NCI-H2107 treated with DMSO at 0.1 percent for 48 hours (cell line): ENCODE measurements at regions not wholly inside any gene's neighbourhood (a gene's known extent, or its start where the extent isn't known, plus 50 kb on each side); places are given as distances from the start of the nearest gene placed in this dataset.

Experiments
- DNase-seq: peaks from one replicate; lab custom pipeline; 2025; ENCODE audit not compliant: unreplicated experiment; lab: John Stamatoyannopoulos, UW

DNA sequence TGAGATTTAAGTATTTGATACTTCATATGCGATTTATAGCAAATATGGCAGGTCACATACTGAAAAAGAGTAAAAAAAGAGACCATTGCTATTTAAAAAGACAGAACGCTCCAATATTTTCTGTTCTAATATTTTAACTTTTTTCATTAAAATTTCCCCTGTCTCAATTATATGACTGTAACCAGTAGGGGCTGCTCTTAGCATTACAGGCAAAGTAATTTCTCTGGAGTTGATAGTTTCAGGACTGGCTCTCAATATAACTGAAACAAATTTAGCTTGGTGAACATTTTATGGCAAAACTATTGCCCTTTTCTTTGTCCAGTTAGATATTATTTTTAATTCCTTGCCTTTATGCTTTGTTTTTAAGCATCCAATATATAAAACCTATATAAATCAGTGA is 286.3 kb upstream of the ROBO2 start:
- DNase-seq = no peak

DNA sequence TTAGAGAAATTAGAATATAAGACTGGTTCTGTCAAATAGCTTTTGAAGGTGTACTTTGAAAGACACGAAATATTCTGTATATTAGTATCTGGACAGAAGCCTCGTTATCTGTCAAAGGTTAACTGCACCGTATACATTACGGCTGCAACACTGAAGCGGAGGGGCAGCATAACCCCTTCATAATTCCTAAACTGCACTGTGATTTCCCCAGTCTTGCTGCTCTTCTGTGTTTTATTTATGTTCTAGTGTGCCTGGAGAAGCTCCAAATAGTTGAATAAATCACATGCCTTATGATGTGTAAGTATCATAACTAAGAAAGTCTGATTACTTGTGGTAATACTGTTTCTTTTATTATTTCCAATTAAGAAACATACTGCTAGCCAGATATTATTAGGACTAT is 285.7 kb upstream of the ROBO2 start:
- no peak for DNase-seq

DNA sequence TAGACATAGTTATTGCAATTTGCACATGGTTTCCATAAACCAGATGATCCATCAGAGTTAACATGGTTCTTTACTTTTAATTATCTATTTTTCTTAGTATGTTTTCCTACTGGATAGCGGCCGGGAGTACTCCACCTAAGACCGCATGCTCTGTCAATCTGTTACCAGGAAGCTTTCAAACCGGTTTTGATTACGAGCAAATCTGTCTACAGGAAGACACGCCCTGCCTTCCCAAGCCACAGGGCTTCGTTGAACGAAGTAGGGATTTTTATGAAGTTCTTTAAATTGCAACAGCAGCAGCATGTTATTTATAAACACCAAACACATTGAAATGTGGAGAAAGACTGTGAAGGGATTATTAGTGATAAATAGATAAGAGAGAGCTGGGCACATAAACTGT is 283.3 kb upstream of the ROBO2 start:
- no peak for DNase-seq

- DNase-seq = no peak
Observed at GRCh38 chr3:76760336-76760735, 279.6 kb upstream of the ROBO2 start.

DNA sequence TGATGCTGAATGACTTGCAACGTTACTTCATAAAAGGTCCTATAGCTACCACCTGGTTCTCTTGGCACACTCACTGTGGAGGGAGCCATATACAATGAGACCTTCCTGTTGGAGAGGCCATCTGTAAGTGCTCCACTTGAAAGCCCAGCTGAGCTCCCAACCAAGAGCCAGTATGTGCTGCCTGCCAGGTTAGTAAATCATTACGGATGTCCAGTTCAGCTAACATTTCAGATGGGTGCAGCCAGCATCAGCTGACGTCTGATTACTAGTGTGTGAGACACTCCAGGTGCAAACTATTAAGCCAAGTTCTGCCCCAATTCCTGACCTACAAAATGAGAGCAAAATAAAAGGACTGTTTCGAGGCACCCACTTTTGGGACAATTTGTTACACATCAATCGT is 274.4 kb upstream of the ROBO2 start:
- no peak for DNase-seq

DNA sequence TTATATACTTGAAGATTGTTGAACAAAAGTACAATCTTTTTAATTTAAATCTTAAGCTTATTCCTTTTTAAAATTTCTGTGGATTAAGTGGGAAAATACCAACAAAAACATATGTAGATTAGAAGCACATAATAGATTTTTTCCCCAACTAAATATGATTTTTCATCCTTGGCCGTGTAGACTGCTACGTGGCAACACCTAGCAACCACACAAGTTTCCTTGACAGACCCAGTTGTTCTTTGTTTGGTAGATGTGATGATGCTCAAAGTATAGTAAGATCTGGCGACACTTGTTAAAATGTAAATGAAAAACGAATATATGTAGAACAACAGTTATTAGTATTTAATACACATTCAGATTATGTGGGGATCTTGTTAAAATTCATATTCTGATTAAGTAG is 271.0 kb upstream of the ROBO2 start:
- DNase-seq = no peak

DNA sequence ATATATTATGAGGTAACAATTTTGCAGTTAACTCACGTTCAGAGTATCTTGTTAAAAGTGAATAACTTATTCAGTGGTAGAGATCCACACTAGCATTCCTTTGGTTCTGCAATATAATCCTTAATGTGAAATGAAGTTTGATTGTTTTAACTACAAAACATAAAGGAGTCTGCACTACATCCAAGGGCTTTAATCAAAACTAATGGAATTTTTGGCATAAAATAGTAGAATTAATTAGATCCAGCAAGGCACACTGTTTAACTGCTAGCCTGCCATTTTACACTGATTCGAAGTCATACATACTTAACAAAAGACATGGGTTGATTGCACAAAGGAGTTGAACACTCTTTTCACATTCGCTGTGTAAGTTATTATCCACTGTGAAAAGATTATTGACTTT is 263.0 kb upstream of the ROBO2 start:
- no peak for DNase-seq

GRCh38 chr3:76788206-76788605 is 251.7 kb upstream of the ROBO2 start:
- no peak for DNase-seq

DNA sequence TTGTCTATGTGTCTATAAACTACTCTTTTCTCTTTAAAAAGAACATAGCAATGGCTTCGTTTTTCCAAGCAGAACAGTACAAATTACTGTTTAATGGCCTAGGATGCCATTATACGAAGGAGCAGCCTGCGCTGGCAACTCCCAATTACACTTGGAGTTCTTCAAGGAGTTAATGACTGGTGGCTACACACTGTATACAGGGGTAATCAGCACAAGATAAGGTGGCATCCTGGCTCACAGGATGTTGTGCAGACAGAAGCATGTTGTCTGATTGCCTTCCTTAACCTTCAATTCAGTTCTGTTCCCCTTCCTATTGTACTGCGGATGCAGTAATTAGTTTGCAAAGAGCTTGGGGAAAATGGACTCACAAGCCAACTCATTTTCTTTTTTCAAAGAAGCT is 250.7 kb upstream of the ROBO2 start:
- DNase-seq = no peak

GRCh38 chr3:76811418-76811817 is 228.5 kb upstream of the ROBO2 start:
- no peak for DNase-seq

GRCh38 chr3:76812649-76813242 is 227.2 kb upstream of the ROBO2 start:
- no peak for DNase-seq

DNA sequence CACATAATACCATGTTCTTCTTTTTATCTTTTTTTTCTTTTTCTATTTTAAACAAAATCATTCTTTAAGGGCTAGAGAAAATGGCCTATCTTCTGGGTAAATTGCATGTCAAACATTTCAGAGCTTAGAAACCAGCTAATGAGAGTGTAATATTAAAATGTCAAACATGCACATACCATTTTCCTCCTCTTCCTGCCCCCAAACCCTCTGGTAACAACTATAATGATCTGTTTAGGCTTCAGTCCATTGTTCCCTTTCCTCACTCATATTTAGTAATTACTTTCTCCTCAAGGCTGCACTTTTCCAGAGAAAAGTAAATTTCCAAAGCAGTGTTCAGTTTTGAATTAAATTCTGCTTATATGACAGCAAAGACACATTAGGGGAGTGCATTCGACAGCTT is 224.3 kb upstream of the ROBO2 start:
- DNase-seq = no peak

DNA sequence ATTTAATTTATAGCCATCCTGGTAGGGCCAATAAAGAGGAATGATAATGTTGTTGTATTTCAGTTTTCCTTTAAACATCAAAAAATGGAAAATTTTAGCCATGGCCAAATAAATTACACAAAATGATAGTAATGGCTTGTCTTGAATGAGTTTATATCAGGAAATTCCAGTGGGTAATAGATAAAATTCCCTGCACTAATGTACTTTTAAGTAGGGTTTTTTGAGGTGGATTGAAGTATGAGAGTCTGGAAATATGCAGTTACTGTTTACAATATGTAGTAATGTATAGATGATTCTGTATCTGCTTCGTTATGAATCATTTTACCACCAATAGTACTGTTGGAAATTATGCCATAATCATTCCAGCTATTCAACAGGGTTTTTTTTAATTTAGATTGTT is 219.4 kb upstream of the ROBO2 start:
- DNase-seq = no peak

- no peak for DNase-seq
Observed at GRCh38 chr3:76824658-76825240, 215.2 kb upstream of the ROBO2 start.

DNA sequence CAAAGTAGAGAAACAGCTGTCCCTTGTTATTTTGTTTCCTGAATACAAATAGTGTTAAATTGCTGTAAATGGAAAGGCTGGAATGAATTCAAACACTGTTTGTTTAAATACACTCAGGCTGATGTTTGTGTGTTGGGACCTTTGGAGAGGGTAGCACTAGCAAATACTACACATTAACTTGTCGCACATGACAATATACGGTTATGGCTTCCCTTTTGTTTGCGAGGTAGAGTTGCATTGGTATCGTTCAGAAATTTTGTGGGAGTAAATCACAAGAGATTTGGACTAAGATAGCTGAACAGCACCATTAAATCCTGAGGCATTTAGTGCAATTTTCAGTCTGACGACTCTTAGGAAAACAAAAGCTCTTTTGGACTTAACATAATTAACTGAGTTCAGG is 213.0 kb upstream of the ROBO2 start:
- DNase-seq = no peak

DNA sequence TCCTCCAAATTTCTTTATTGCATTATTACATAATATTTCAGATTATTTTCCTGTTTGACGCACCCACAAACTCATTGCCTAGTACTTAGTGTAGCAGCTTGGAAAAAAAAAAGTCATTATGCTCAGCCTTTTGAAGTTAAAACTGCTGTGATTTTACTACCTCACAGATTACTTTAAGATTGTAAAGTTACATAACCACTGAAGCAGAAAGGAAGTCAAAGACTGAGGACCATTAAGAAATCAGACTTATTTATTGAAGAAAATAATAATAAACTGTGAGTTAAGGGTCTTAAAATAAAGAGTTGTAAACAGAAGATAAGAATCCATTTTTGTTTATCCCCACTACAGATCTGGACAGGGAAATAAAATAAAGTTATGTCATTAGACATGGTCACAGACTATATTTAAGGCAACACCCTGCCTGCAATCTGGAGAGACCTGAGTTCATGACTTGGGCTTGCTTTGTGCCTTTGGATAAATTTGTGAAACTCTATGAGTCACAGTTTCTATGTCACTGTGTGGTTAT is 212.1 kb upstream of the ROBO2 start:
- DNase-seq = no peak

- DNase-seq = no peak
Observed at GRCh38 chr3:76834657-76835056, 205.2 kb upstream of the ROBO2 start.

GRCh38 chr3:76841747-76842146 is 198.2 kb upstream of the ROBO2 start:
- DNase-seq = no peak

DNA sequence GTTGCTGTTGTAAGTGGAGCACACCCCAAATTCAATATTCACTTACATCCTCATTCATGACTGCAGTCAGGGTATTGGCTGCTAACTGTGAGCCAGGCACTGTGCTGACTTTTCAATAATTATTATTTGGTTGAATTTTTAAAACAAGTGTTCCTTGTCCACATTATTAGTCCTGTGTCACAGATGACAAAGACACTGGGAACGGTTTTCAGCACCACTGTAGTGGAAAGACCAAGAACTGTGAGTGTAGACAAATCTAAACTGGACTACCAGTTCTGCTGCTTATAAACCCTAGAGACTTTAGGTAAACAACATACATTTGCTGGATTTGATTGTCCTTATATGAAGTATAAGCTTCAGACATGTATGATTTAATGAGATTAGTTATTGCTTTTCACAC is 197.7 kb upstream of the ROBO2 start:
- no peak for DNase-seq

GRCh38 chr3:76855451-76855850 is 184.4 kb upstream of the ROBO2 start:
- DNase-seq = no peak

GRCh38 chr3:76859596-76859995 is 180.3 kb upstream of the ROBO2 start:
- no peak for DNase-seq

DNA sequence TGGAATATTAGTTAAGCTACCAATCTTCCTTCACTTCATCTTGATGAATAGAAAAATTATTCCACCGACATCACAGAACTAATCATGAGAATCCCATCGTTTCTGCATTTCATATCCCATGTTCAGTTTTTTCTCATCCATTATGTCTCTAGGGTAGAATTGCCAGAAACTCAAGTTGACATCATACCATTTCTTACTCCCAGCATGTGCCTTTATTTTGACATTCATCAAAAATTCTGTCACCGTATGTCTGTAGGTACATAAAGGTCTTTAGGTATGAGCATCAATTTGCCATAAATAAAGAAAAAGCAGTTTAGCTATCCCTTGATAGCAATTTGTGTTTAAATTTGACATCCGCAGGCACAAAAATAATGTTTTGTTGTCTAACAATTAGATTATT is 175.5 kb upstream of the ROBO2 start:
- DNase-seq = no peak

DNA sequence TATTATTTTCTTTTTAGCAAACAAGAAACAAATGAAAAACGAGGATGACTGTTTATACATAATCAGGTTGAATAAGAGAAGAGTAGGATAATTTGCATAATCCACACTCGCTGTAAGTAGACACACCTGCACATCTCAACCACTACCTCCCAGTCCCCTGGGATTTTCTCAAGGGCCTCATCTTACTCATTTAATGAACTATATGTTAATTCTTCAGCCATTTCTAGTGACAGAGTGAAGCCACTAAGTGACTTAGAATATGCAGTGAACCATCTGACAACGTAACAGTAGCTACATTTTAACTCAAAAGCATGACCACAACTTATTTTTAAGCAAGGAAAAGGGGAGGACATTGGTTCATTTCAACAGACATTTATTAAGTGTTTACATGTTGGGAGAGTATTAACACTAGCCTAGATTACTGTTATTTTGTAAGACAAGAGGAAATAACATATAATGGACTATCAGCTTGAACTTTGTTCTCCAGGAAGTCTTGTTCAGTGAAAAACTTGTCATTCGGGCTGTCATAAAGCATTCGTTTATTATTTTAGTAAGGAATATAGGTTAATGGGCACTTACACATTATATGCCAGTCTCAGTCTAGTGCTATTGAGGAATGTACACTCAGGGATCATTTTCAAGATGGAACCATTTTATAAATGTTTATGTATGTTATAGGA is 173.0 kb upstream of the ROBO2 start:
- DNase-seq = peak; percentile 2
